GM12801 (cell line): ENCODE measurements at regions not wholly inside any gene's neighbourhood (a gene's known extent, or its start where the extent isn't known, plus 50 kb on each side); places are given as distances from the start of the nearest gene placed in this dataset.

ENCODE experiments used
- TF ChIP-seq, protein P1 (sequence below): IDR thresholded peaks from one replicate; pipeline ENCODE4 v1.5.1; 2011; ENCODE audit warnings: control low read depth; ENCODE audit not compliant: insufficient read length; ENCODE audit errors: extremely low read depth

DNA sequence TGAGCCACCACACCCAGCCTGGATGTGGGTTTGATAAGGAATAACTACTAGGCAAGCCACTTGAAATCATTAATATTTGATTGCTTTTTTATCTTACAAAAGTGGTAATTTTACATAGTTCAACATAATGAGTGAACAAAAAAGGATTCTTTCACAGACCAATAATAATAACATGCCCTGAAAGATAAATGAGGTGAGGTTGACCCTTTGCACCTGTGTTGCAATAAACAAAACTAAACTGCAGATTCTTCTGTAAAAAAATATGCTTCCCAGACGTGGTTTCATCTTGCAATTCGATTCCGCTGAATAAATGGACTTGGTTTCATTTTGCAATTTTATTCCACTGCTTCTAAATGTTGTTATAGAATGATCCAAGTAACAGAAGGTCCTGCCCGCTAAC lies 1514.9 kb upstream of the TMEM132C start:
- TF ChIP-seq, protein P1, sequence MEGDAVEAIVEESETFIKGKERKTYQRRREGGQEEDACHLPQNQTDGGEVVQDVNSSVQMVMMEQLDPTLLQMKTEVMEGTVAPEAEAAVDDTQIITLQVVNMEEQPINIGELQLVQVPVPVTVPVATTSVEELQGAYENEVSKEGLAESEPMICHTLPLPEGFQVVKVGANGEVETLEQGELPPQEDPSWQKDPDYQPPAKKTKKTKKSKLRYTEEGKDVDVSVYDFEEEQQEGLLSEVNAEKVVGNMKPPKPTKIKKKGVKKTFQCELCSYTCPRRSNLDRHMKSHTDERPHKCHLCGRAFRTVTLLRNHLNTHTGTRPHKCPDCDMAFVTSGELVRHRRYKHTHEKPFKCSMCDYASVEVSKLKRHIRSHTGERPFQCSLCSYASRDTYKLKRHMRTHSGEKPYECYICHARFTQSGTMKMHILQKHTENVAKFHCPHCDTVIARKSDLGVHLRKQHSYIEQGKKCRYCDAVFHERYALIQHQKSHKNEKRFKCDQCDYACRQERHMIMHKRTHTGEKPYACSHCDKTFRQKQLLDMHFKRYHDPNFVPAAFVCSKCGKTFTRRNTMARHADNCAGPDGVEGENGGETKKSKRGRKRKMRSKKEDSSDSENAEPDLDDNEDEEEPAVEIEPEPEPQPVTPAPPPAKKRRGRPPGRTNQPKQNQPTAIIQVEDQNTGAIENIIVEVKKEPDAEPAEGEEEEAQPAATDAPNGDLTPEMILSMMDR, result no peak

DNA sequence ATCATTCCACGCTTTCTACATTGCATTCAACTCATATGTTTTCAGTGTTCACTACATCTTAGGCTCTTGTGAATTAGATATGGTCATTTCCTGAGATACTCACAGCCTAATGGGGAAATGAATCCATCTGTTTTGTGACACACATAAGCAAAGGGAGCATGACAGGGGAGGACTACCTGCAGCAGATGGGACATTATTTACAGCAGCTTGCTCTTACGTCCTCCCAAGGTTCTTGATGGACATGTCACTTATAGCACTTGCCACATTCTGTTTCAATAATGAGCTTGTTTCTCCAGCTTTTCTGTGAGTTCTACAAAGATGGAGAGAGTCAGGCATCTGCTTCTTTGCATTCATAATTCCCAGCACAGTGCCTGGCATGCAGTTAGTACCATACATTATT lies 1509.6 kb upstream of the TMEM132C start:
- TF ChIP-seq, protein P1, result no peak

DNA sequence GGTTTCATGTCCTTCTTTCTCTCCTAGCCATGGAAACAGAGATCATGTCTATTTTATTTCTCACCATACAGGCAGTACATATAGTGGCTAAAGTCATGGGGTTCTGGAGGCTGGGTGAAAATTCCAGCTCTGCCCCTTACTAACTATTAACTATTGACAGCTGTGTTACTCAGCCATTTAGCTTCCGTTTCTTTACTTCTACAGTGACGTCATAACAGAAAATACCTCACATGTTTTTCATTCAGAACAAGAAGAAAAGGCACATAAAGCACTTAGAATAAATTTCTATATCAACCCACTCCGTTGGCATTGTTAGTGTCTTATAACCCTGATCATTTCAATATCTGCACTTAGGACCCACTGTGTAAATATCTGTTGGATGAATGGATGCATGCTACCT lies 1506.9 kb upstream of the TMEM132C start:
- TF ChIP-seq, protein P1, result no peak

- TF ChIP-seq, protein P1, result no peak
These were observed 1505.5 kb upstream of the TMEM132C start for GRCh38 chr12:126761420-126761819.

- TF ChIP-seq, protein P1, result no peak
These were observed 1504.8 kb upstream of the TMEM132C start for GRCh38 chr12:126762150-126762549.

GRCh38 chr12:126763359-126763758 lies 1503.6 kb upstream of the TMEM132C start:
- TF ChIP-seq, protein P1, result no peak

GRCh38 chr12:126767334-126767733 lies 1499.6 kb upstream of the TMEM132C start:
- TF ChIP-seq, protein P1, result no peak

- TF ChIP-seq, protein P1, result no peak
These were observed 1498.5 kb upstream of the TMEM132C start for GRCh38 chr12:126768517-126768916.
